HepG2 (cell line): ENCODE measurements at regions not wholly inside any gene's neighbourhood (a gene's known extent, or its start where the extent isn't known, plus 50 kb on each side); places are given as distances from the start of the nearest gene placed in this dataset.
A peak's percentile ranks its signal among the peaks of the same experiment; 100 is the strongest.

Experiments used
- AKNA ChIP-seq: sonication (generic); formaldehyde crosslinking; IDR thresholded peaks from 2 replicates; pipeline ENCODE4 v1.4.0; 2020; ENCODE audit warnings: missing genetic modification reagents, borderline replicate concordance
- BRF2 ChIP-seq: sonication (generic); formaldehyde crosslinking; IDR thresholded peaks from 2 replicates; pipeline ENCODE4 v1.8.1; 2022; ENCODE audit warnings: mild to moderate bottlenecking, missing genetic modification reagents
- CREB1 ChIP-seq, 2 experiments: fragments of 450-650 bp in 1 of 2; IDR thresholded peaks; 2 replicates each; pipeline ENCODE4 v1.6.1; 2016 to 2017; ENCODE audit warnings: control low read depth in 1 of 2, mild to moderate bottlenecking in 1 of 2, missing compliant biosample characterization in 1 of 2, missing genetic modification characterization in 1 of 2
- HMGA1 ChIP-seq: sonication (generic); formaldehyde crosslinking; conservative IDR thresholded peaks from 2 replicates; pipeline ENCODE4 v1.4.0; 2020; ENCODE audit warnings: missing genetic modification reagents
- HNRNPLL ChIP-seq: fragments of 200-400 bp; formaldehyde crosslinking; IDR thresholded peaks from 2 replicates; pipeline ENCODE4 v1.6.1; 2017; ENCODE audit warnings: mild to moderate bottlenecking, low read depth, low read length; ENCODE audit not compliant: poor library complexity, severe bottlenecking
- NRL ChIP-seq: sonication (generic); formaldehyde crosslinking; IDR thresholded peaks from 2 replicates; pipeline ENCODE4 v1.5.0; 2020; ENCODE audit warnings: missing genetic modification reagents, mild to moderate bottlenecking, moderate library complexity, borderline replicate concordance
- PATZ1 ChIP-seq: sonication (generic); formaldehyde crosslinking; IDR thresholded peaks from 2 replicates; pipeline ENCODE4 v1.4.0; 2020; ENCODE audit warnings: missing genetic modification reagents
- RFXAP ChIP-seq: sonication (generic); formaldehyde crosslinking; IDR thresholded peaks from 2 replicates; pipeline ENCODE4 v1.4.0; 2020; ENCODE audit warnings: missing genetic modification reagents, borderline replicate concordance
- STAG1 ChIP-seq: sonication (generic); formaldehyde crosslinking; IDR thresholded peaks from 2 replicates; pipeline ENCODE4 v1.4.0; 2020; ENCODE audit warnings: missing genetic modification reagents
- ZBTB34 ChIP-seq: sonication (generic); formaldehyde crosslinking; IDR thresholded peaks from 2 replicates; pipeline ENCODE4 v1.8.0; 2022; ENCODE audit warnings: mild to moderate bottlenecking, missing genetic modification reagents
- ZFAT ChIP-seq: sonication (generic); formaldehyde crosslinking; conservative IDR thresholded peaks from 2 replicates; pipeline ENCODE4 v1.8.1; 2023; ENCODE audit warnings: missing genetic modification reagents, inconsistent platforms
- ZNF205 ChIP-seq: IDR thresholded peaks from 2 replicates; pipeline ENCODE4 v1.6.1; 2018; ENCODE audit warnings: missing biosample characterization, missing genetic modification reagents
- ZNF207 ChIP-seq: fragments of 450-650 bp; IDR thresholded peaks from 2 replicates; pipeline ENCODE4 v1.6.1; 2016; ENCODE audit warnings: antibody characterized with exemption, borderline replicate concordance
- ZNF446 ChIP-seq: sonication (generic); formaldehyde crosslinking; IDR thresholded peaks from 2 replicates; pipeline ENCODE4 v1.5.0; 2020; ENCODE audit warnings: mild to moderate bottlenecking, missing genetic modification reagents
- ZNF562 ChIP-seq: sonication (generic); formaldehyde crosslinking; IDR thresholded peaks from 2 replicates; pipeline ENCODE4 v1.8.0; 2022; ENCODE audit warnings: missing genetic modification reagents, borderline replicate concordance
- ZNF703 ChIP-seq: sonication (generic); formaldehyde crosslinking; IDR thresholded peaks from 2 replicates; pipeline ENCODE4 v1.5.1; 2020; ENCODE audit warnings: missing genetic modification reagents, mild to moderate bottlenecking, moderate library complexity, borderline replicate concordance
- ZNF792 ChIP-seq: IDR thresholded peaks from 2 replicates; pipeline ENCODE4 v1.6.1; 2016

- TF ChIP-seq ZBTB34 (CRISPR knock-in tag) (peak; percentile 97), HNRNPLL (no peak), RFXAP (CRISPR knock-in tag) (peak; percentile 7; the same call in 1 of the 2 replicates), ZFAT (CRISPR knock-in tag) (no peak), ZNF562 (no peak), ZNF703 (CRISPR knock-in tag) (0 out of 2 replicates have a peak, but pooled peaks have one; percentile 59), ZNF446 (CRISPR knock-in tag) (no peak), ZNF792 (CRISPR knock-in tag) (0 out of 2 replicates have a peak, but pooled peaks have one; percentile 41), ZNF205 (CRISPR knock-in tag) (no peak), AKNA (CRISPR knock-in tag) (no peak), STAG1 (CRISPR knock-in tag) (0 out of 2 replicates have a peak, but pooled peaks have one; percentile 7), HMGA1 (CRISPR knock-in tag) (no peak), CREB1 (IDR thresholded peaks at IDR 0.05) (peak; percentile 44; the same call in 1 of the 2 replicates), CREB1 (CRISPR knock-in tag; IDR thresholded peaks at IDR 0.05) (0 out of 2 replicates have a peak, but pooled peaks have one; percentile 19), PATZ1 (CRISPR knock-in tag) (peak; percentile 40; the same call in 1 of the 2 replicates), ZNF207 (no peak), BRF2 (CRISPR knock-in tag) (no peak), NRL (peak; percentile 44; the same call in 1 of the 2 replicates)
Measured at GRCh38 chr3:13254028-13254951, 165.8 kb downstream of the NUP210 start (continued).
